ENCODE measurements at regions not wholly inside any gene's neighbourhood (a gene's known extent, or its start where the extent isn't known, plus 50 kb on each side); places are given as distances from the start of the nearest gene placed in this dataset.

DNA sequence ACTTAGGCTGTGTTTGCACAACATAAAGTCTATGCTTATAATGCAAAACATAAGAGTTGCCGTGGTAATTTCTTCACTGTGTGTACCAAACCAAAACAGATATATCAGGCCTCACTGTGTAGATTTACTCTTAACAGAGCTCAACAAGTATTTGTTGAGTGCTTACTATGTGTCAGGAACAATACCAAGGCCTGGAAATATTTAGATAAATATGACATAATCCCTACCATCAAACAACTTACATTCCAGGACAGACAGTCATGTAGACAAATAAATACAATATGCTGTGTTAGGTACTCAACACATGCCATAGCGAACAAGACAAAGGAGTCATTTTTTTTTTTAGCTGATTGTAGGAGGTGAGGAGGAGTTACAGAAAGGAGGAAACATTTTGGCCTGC lies 554.0 kb downstream of the NSUN3 start (continued):
- TF ChIP-seq, protein P1, sequence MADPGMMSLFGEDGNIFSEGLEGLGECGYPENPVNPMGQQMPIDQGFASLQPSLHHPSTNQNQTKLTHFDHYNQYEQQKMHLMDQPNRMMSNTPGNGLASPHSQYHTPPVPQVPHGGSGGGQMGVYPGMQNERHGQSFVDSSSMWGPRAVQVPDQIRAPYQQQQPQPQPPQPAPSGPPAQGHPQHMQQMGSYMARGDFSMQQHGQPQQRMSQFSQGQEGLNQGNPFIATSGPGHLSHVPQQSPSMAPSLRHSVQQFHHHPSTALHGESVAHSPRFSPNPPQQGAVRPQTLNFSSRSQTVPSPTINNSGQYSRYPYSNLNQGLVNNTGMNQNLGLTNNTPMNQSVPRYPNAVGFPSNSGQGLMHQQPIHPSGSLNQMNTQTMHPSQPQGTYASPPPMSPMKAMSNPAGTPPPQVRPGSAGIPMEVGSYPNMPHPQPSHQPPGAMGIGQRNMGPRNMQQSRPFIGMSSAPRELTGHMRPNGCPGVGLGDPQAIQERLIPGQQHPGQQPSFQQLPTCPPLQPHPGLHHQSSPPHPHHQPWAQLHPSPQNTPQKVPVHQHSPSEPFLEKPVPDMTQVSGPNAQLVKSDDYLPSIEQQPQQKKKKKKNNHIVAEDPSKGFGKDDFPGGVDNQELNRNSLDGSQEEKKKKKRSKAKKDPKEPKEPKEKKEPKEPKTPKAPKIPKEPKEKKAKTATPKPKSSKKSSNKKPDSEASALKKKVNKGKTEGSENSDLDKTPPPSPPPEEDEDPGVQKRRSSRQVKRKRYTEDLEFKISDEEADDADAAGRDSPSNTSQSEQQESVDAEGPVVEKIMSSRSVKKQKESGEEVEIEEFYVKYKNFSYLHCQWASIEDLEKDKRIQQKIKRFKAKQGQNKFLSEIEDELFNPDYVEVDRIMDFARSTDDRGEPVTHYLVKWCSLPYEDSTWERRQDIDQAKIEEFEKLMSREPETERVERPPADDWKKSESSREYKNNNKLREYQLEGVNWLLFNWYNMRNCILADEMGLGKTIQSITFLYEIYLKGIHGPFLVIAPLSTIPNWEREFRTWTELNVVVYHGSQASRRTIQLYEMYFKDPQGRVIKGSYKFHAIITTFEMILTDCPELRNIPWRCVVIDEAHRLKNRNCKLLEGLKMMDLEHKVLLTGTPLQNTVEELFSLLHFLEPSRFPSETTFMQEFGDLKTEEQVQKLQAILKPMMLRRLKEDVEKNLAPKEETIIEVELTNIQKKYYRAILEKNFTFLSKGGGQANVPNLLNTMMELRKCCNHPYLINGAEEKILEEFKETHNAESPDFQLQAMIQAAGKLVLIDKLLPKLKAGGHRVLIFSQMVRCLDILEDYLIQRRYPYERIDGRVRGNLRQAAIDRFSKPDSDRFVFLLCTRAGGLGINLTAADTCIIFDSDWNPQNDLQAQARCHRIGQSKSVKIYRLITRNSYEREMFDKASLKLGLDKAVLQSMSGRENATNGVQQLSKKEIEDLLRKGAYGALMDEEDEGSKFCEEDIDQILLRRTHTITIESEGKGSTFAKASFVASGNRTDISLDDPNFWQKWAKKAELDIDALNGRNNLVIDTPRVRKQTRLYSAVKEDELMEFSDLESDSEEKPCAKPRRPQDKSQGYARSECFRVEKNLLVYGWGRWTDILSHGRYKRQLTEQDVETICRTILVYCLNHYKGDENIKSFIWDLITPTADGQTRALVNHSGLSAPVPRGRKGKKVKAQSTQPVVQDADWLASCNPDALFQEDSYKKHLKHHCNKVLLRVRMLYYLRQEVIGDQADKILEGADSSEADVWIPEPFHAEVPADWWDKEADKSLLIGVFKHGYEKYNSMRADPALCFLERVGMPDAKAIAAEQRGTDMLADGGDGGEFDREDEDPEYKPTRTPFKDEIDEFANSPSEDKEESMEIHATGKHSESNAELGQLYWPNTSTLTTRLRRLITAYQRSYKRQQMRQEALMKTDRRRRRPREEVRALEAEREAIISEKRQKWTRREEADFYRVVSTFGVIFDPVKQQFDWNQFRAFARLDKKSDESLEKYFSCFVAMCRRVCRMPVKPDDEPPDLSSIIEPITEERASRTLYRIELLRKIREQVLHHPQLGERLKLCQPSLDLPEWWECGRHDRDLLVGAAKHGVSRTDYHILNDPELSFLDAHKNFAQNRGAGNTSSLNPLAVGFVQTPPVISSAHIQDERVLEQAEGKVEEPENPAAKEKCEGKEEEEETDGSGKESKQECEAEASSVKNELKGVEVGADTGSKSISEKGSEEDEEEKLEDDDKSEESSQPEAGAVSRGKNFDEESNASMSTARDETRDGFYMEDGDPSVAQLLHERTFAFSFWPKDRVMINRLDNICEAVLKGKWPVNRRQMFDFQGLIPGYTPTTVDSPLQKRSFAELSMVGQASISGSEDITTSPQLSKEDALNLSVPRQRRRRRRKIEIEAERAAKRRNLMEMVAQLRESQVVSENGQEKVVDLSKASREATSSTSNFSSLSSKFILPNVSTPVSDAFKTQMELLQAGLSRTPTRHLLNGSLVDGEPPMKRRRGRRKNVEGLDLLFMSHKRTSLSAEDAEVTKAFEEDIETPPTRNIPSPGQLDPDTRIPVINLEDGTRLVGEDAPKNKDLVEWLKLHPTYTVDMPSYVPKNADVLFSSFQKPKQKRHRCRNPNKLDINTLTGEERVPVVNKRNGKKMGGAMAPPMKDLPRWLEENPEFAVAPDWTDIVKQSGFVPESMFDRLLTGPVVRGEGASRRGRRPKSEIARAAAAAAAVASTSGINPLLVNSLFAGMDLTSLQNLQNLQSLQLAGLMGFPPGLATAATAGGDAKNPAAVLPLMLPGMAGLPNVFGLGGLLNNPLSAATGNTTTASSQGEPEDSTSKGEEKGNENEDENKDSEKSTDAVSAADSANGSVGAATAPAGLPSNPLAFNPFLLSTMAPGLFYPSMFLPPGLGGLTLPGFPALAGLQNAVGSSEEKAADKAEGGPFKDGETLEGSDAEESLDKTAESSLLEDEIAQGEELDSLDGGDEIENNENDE (IDR thresholded peaks at IDR 0.05; ENCODE audit: low read depth, low read length) = no peak
- no peak for TF ChIP-seq NR2C1 (IDR thresholded peaks at IDR 0.05)
- no peak for TF ChIP-seq NR2C1 (tag; IDR thresholded peaks at IDR 0.05)
- TF ChIP-seq RBM39 (optimal IDR thresholded peaks at IDR 0.05; ENCODE audit: low read depth, low read length) = no peak
- TF ChIP-seq ZNF174 (CRISPR knock-in tag; IDR thresholded peaks at IDR 0.05) = no peak
- no peak for TF ChIP-seq DDX20 (tag; IDR thresholded peaks at IDR 0.05; ENCODE audit: low read depth)
- TF ChIP-seq ZKSCAN1 (IDR thresholded peaks at IDR 0.05; ENCODE audit: low read depth, low read length) = no peak

Data from K562 (cell line).